T-helper 2 cell treated with Interferon-gamma antibody and Interleukin-4, amounts not matched to agents 100 ng/mL and 5 ng/mL, for 36 hours (primary cell): ENCODE measurements at regions not wholly inside any gene's neighbourhood (a gene's known extent, or its start where the extent isn't known, plus 50 kb on each side); places are given as distances from the start of the nearest gene placed in this dataset.
"Not testable (repeated sequence)": the region's sequence is repeated elsewhere in the genome, so short reads cannot be mapped to it uniquely, and the experiment has no call there.

ENCODE experiments used
- intact Hi-C: fragments of 100-400 bp; cut with micrococcal nuclease; formaldehyde crosslinking; loops from one replicate; pipeline ENCODE4 v1.15.1; 2023

GRCh38 chr2:111616651-111617218 lies 267.3 kb downstream of the ANAPC1 start:
- intact Hi-C loops, result no loop called here

- intact Hi-C loops, result no loop called here
Measured at GRCh38 chr2:111617299-111618225, 266.4 kb downstream of the ANAPC1 start.

GRCh38 chr2:111618226-111618977 lies 265.6 kb downstream of the ANAPC1 start:
- intact Hi-C loops, result no loop called here

GRCh38 chr2:111618978-111619902 lies 264.8 kb downstream of the ANAPC1 start:
- intact Hi-C loops, result no loop called here

- intact Hi-C loops, result no loop called here
Measured at GRCh38 chr2:111620281-111620680, 263.7 kb downstream of the ANAPC1 start.

- intact Hi-C loops, result no loop called here
Measured at GRCh38 chr2:111622859-111623258, 261.1 kb downstream of the ANAPC1 start.

- intact Hi-C loops, result no loop called here
Measured at GRCh38 chr2:111623380-111623779, 260.6 kb downstream of the ANAPC1 start.

GRCh38 chr2:111624411-111625156 lies 259.4 kb downstream of the ANAPC1 start:
- intact Hi-C loops, result no loop called here

- intact Hi-C loops, result not testable (repeated sequence)
Measured at GRCh38 chr2:111625157-111625537, 258.8 kb downstream of the ANAPC1 start.

- intact Hi-C loops, result no loop called here
Measured at GRCh38 chr2:111626037-111626864, 257.7 kb downstream of the ANAPC1 start.

GRCh38 chr2:111626865-111627163 lies 257.2 kb downstream of the ANAPC1 start:
- intact Hi-C loops, result no loop called here

- intact Hi-C loops, result no loop called here
Measured at GRCh38 chr2:111627256-111627655, 256.7 kb downstream of the ANAPC1 start.

GRCh38 chr2:111628221-111628620 lies 255.8 kb downstream of the ANAPC1 start:
- intact Hi-C loops, result no loop called here

GRCh38 chr2:111629983-111630382 lies 254.0 kb downstream of the ANAPC1 start:
- intact Hi-C loops, result no loop called here

GRCh38 chr2:111632661-111633060 lies 251.3 kb downstream of the ANAPC1 start:
- intact Hi-C loops, result no loop called here

- intact Hi-C loops, result no loop called here
Measured at GRCh38 chr2:111633189-111633588, 250.8 kb downstream of the ANAPC1 start.

- intact Hi-C loops, result no loop called here
Measured at GRCh38 chr2:111633643-111634042, 250.3 kb downstream of the ANAPC1 start.

- intact Hi-C loops, result no loop called here
Measured at GRCh38 chr2:111634050-111634794, 249.8 kb downstream of the ANAPC1 start.

GRCh38 chr2:111634995-111635538 lies 248.9 kb downstream of the ANAPC1 start:
- intact Hi-C loops, result no loop called here
